ENCODE measurements at regions not wholly inside any gene's neighbourhood (a gene's known extent, or its start where the extent isn't known, plus 50 kb on each side); places are given as distances from the start of the nearest gene placed in this dataset.

DNA sequence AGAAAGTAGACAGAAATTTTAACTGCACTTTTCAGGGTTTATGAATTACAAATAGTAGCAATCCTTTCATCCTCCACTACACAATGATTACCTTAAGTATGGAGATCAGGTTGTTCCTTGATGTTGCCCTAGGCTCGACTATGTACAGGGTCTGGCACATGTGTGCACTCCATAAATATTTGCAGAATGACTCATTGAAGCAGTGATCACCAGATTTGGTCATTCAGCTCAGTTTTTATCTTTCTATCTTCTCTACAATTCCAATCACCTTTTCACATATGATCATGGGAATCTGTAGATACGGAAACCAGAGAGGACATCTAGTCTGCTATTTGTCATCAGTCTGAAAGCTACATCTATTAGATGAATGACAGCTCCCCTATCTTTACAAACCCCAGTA is 171.7 kb upstream of the HCCS start:
- TF ChIP-seq, protein P1, sequence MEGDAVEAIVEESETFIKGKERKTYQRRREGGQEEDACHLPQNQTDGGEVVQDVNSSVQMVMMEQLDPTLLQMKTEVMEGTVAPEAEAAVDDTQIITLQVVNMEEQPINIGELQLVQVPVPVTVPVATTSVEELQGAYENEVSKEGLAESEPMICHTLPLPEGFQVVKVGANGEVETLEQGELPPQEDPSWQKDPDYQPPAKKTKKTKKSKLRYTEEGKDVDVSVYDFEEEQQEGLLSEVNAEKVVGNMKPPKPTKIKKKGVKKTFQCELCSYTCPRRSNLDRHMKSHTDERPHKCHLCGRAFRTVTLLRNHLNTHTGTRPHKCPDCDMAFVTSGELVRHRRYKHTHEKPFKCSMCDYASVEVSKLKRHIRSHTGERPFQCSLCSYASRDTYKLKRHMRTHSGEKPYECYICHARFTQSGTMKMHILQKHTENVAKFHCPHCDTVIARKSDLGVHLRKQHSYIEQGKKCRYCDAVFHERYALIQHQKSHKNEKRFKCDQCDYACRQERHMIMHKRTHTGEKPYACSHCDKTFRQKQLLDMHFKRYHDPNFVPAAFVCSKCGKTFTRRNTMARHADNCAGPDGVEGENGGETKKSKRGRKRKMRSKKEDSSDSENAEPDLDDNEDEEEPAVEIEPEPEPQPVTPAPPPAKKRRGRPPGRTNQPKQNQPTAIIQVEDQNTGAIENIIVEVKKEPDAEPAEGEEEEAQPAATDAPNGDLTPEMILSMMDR (IDR thresholded peaks at IDR 0.05; ENCODE audit: insufficient read depth, low read depth, low read length): no peak
- TF ChIP-seq EZH2 (IDR thresholded peaks at IDR 0.05; ENCODE audit: insufficient read depth, low read length): no peak

Data from astrocyte (in vitro differentiated cells and primary cell).